Tibial artery (tissue), 4 donors: ENCODE measurements at regions not wholly inside any gene's neighbourhood (a gene's known extent, or its start where the extent isn't known, plus 50 kb on each side); places are given as distances from the start of the nearest gene placed in this dataset.

Experiments
- DNase-seq, 2 donors: peaks; one replicate each; pipeline ENCODE4 v3.0.0-alpha.2; 2019
- H3K27ac ChIP-seq, 2 donors: fragments of 200-600 bp; sonication (generic) in 1 of 2; 1 replicate in 1 of 2; 2 replicates in 1 of 2; pipeline ENCODE4 v1.5.1; 2018 to 2019; ENCODE audit warnings: mild to moderate bottlenecking in 1 of 2
- H3K27me3 ChIP-seq, 2 donors: fragments of 200-600 bp; sonication (generic) in 1 of 2; one replicate each; pipeline versions ENCODE4 v1.5.1 to v1.6.0; 2016 to 2019
- H3K36me3 ChIP-seq, 3 donors: fragments of 200-600 bp; sonication (generic) in 2 of 3; one replicate each; pipeline ENCODE4 v1.5.1; 2016 to 2019; ENCODE audit warnings: mild to moderate bottlenecking in 2 of 3
- H3K4me1 ChIP-seq, 4 donors: fragments of 200-600 bp; sonication (generic) in 2 of 4; 1 replicate in 3 of 4; 2 replicates in 1 of 4; pipeline ENCODE4 v1.5.1; 2016 to 2019
- H3K4me3 ChIP-seq, 2 donors: fragments of 200-600 bp; sonication (generic) in 1 of 2; 1 replicate in 1 of 2; 2 replicates in 1 of 2; pipeline ENCODE4 v1.5.1; 2018 to 2019; ENCODE audit warnings: mild to moderate bottlenecking in 2 of 2
- H3K9me3 ChIP-seq, 3 donors: fragments of 200-600 bp; sonication (generic) in 1 of 3; one replicate each; pipeline ENCODE4 v1.5.1; 2016 to 2019
- CTCF ChIP-seq, 2 experiments: fragments of 200-600 bp in 1 of 2; fragments of 450-650 bp in 1 of 2; IDR thresholded peaks; one replicate each; pipeline ENCODE4 v1.5.1; 2017 to 2019; ENCODE audit warnings: antibody characterized with exemption in 2 of 2, mild to moderate bottlenecking in 1 of 2, moderate library complexity in 1 of 2
- intact Hi-C: fragments of 100-400 bp; cut with DNase I; formaldehyde crosslinking; loops from one replicate; pipeline ENCODE4 v1.15.0; 2023; ENCODE audit warnings: low total_unique reads

GRCh38 chr4:179607003-179607402 lies 2164.8 kb upstream of the AGA start:
- H3K27me3 ChIP-seq = no peaks in the 10 kb centered on the region
- DNase-seq = no peak
- H3K9me3 ChIP-seq = no peaks in the 10 kb centered on the region
- intact Hi-C loops = no loop called here
- no peaks in the 10 kb centered on the region for H3K4me1 ChIP-seq
- H3K4me3 ChIP-seq = no peak overlapping the region
- TF ChIP-seq CTCF (IDR thresholded peaks at IDR 0.05) = no peak
- no peak overlapping the region for H3K27ac ChIP-seq
- no peaks in the 10 kb centered on the region for H3K36me3 ChIP-seq

GRCh38 chr4:179615704-179616103 lies 2173.5 kb upstream of the AGA start:
- no peaks in the 10 kb centered on the region for H3K4me1 ChIP-seq
- no peaks in the 10 kb centered on the region for H3K27me3 ChIP-seq
- no peaks in the 10 kb centered on the region for H3K36me3 ChIP-seq
- H3K4me3 ChIP-seq = no peak overlapping the region
- H3K9me3 ChIP-seq = no peaks in the 10 kb centered on the region
- no peak overlapping the region for H3K27ac ChIP-seq
- no peak for DNase-seq
- no peak for TF ChIP-seq CTCF (IDR thresholded peaks at IDR 0.05)
- intact Hi-C loops = loop anchor here (5.0 kb wide), 1 partner anchor 332 kb away; no protein-coding TSS in a partner anchor

GRCh38 chr4:179618966-179619365 lies 2176.7 kb upstream of the AGA start:
- Histone ChIP-seq H3K4me1 (no peaks in the 10 kb centered on the region), H3K9me3 (no peaks in the 10 kb centered on the region), H3K4me3 (no peak overlapping the region), H3K27ac (no peak overlapping the region), H3K36me3 (no peaks in the 10 kb centered on the region), H3K27me3 (no peaks in the 10 kb centered on the region)
- no peak for DNase-seq
- TF ChIP-seq CTCF (IDR thresholded peaks at IDR 0.05) = no peak
- intact Hi-C loops = loop anchor here (5.0 kb wide), 1 partner anchor 328 kb away; no protein-coding TSS in a partner anchor

GRCh38 chr4:179624768-179625181 lies 2182.5 kb upstream of the AGA start:
- no peak for DNase-seq
- intact Hi-C loops = no loop called here

GRCh38 chr4:179625406-179625805 lies 2183.2 kb upstream of the AGA start:
- intact Hi-C loops = no loop called here
- Histone ChIP-seq H3K36me3 (no peaks in the 10 kb centered on the region), H3K4me3 (no peak overlapping the region), H3K27ac (no peak overlapping the region), H3K4me1 (no peaks in the 10 kb centered on the region), H3K27me3 (no peaks in the 10 kb centered on the region), H3K9me3 (no peaks in the 10 kb centered on the region)
- TF ChIP-seq CTCF (IDR thresholded peaks at IDR 0.05) = no peak
- no peak for DNase-seq

More at GRCh38 chr4:179624768-179625181, 2182.5 kb upstream of the AGA start:
- Histone ChIP-seq H3K9me3 (no peaks in the 10 kb centered on the region), H3K4me3 (no peak overlapping the region), H3K27ac (no peak overlapping the region), H3K36me3 (no peaks in the 10 kb centered on the region), H3K4me1 (no peaks in the 10 kb centered on the region), H3K27me3 (no peaks in the 10 kb centered on the region)
- TF ChIP-seq CTCF (IDR thresholded peaks at IDR 0.05) = no peak

- Histone ChIP-seq H3K27ac (no peak overlapping the region), H3K36me3 (no peaks in the 10 kb centered on the region), H3K4me3 (no peak overlapping the region), H3K27me3 (no peaks in the 10 kb centered on the region), H3K4me1 (no peaks in the 10 kb centered on the region), H3K9me3 (no peaks in the 10 kb centered on the region)
- no peak for DNase-seq
- no peak for TF ChIP-seq CTCF (IDR thresholded peaks at IDR 0.05)
- intact Hi-C loops = no loop called here
Measured at GRCh38 chr4:179626687-179627086, 2184.4 kb upstream of the AGA start.
